GM19397 (cell line): ENCODE measurements at regions not wholly inside any gene's neighbourhood (a gene's known extent, or its start where the extent isn't known, plus 50 kb on each side); places are given as distances from the start of the nearest gene placed in this dataset.
"Not testable (repeated sequence)": the region's sequence is repeated elsewhere in the genome, so short reads cannot be mapped to it uniquely, and the experiment has no call there.

Experiments used
- ATAC-seq: cut with Tn5 transposase; IDR thresholded peaks from one replicate; pipeline ENCODE4 v1.9.1; 2021; ENCODE audit warnings: mild to moderate bottlenecking, moderate library complexity; ENCODE audit not compliant: unreplicated experiment

DNA sequence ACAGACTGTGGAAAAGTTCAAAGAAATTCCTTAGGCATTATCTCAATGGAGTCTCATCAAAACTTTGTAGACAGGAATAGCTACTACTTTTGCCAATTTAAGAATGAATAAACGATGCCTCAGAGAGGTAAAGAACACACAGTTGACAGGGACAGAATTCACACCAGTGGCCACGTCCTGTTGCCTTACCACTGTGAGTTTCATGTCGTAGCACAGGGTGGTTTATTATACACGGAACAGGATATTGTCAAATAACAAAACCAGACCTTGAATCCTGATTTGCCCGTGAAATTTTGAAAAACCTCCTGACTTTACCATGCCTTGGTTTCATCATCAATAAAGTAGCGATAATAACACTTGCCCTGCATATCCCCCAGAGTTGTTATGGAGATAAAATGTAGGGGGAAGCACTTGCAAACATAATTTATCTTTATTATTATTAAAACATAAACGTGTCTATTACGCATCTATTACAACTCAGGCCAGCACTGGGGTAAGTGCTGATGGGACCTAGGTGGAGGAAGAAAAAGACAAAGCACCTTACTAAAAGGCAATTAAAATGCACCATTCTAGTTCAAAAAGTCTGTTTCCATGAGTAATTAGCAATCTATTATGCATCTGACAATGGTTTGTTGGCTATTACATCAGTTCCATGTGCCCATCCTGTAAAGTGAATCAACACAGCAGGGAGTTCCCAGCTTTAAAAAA lies 408.1 kb upstream of the RUNX1 start:
- ATAC-seq, result no peak

DNA sequence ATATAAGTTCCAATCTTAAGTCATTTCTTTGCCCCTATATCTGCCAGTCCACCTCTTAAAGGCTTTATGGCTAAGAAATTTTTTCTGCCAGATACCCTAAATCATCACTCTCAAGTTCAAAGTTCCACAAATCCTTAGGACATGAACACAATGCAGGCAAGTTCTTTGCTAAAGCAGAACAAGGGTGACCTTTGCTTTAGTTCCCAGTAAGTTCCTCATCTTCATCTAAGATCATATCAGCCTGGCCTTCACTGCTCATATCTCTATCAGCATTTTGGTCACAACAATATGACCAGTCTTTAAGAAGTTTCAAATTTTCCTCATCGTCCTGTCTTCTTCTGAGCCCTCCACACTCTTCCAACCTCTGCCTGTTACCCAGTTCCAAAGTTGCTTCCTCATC lies 402.2 kb upstream of the RUNX1 start:
- no peak for ATAC-seq

DNA sequence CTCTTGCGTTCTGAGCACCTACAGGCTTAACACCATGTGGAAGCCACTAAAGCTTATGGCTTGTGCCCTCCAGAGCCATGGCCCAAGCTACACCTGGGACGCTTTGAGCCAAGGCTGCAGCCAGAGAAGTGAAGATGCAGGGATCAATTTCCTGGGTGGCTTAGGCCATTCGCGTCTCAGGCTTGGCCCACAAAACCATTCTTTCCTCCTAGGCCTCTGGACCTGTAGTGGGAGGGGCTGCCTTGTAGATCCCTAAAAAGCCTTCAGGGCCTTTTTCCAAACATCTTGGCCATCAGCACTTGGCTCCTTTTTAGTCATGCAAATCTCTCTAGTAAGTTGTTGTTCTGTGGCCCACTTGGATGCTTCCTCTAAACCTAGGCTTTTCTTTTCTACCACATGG lies 401.7 kb upstream of the RUNX1 start:
- no peak for ATAC-seq

DNA sequence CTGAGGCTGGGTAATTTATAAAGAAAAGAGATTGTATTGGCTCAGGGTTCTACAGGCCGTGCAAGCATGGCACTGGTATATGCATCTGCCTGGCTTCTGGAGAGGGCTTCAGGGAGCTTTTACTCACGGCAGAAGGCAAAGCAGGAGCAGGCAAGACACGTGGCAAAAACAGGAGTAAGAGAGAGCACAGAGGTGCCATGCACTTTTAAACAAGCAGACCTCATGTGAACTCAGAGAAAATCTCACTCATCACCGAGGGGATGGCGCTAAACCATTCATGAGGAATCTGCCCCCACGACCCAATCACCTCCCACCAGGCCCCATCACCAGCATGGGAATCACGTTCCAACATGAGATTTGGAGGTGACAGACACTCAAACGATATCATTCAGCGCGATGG lies 400.7 kb upstream of the RUNX1 start:
- no peak for ATAC-seq

DNA sequence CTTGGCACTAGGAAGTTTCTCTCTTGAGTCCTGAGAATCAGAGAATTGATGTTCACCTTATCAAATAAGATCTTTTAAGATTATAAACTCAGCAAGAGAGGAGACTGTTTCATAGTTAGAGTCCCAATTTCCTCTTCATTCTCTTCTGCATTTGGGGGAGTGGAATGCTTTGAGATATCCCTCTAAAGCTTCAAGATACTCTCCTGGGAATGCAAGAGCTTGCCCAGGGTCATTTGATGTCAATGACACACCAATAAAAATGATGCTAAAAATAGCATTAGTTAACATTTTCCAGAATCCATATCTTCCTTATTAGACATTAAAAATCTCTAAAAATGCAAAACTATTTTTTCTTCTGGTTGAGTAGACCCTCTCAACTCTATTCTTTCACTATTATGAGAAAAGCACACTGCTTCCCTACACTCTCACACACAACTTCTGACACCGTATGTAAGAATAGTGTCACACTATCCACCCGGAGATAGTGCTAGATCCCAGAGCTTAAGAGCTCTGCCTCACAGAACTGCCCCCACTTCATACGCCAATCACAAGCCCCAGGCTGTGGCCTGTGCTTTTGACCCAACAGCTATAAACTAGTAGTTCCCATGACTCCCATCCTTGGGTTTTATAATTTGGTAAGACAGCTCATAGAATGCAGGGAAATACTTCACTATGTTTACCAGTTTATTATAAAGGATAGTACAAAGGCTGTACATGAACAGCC lies 399.9 kb upstream of the RUNX1 start:
- ATAC-seq, result no peak

DNA sequence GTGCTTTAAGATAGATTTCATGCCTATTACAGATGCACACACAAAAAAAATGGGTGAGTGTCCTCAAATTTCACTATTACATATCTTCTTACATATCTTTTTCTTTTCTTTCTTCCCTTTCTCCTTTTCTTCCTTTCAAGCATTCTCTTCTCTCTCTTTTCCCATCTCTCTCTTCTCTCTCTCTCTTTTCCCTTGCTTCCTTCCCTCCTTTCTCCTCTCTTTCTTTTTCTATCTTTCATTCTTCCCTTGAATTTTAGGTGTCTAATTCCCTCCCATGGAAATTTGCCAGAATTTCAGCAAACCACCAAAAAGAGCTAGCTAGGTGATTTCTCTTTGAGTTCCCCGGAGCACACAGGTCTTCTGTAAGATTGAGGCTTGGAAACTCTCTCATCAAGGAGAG lies 395.3 kb upstream of the RUNX1 start:
- ATAC-seq, result no peak

DNA sequence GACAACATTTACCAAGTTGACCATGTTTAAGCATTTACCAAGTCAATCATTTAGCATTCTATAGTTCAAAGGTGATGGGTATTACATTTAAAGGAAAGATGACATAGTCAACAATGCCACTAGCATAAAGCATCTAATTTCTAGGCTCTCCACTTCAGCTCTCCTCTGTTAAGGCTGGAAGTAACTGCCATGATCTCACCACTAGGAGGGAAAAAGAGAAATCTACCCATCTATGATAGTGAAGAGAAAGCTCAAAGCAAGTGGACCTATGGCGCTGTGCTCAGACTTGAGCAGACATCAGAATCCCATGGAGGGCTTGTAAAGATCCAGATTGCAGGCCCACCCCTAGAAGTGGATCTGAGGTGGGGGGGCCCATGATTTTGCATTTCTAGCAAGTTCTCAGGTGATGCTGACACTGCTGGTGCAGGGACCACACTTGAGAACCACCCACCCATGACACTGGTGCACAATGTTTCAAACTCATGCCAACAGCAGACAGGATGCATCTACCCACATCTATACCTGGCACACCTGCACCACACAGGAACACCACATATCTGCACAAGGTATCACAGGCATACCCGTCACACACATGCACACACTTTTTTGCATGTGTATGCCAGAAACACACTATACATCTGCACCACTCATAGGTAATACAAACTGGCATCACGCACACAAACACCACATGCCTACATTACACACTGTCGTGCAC lies 392.9 kb upstream of the RUNX1 start:
- no peak for ATAC-seq

DNA sequence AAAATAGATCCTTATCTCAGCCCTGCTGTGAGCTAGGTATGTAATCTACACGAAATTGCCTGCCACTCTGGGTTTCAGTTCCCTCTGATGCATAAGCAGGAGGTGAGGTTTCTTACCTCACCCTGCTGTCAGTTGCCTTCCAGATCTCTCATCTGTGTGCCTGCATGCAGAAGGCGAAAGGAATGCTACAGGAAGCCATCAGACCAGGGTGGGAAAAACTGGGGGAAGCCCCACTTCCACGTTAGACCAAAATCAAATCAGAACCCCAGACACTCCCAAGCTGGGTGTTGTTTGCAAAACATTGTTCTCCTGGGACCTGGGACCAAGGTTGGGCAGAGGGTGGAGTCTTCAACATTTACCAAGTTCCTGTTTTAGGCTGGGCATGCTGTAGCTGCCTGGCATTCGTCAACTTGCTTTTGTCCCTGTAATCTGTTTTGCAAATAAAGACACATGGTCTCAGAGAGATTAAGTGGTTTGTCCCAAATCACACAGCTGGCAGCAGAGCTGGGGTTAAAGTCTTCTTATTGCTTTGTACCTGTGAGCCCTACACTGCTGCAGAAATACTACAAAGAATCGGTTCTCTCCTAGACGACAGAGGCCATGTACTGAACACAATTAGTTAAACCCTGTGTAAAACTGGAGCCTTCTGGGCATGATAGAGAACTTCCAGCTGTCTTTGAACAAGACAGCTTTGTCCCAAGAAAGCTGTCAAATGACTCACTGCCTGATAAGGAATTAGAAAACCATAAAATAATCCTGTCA lies 389.7 kb upstream of the RUNX1 start:
- no peak for ATAC-seq

DNA sequence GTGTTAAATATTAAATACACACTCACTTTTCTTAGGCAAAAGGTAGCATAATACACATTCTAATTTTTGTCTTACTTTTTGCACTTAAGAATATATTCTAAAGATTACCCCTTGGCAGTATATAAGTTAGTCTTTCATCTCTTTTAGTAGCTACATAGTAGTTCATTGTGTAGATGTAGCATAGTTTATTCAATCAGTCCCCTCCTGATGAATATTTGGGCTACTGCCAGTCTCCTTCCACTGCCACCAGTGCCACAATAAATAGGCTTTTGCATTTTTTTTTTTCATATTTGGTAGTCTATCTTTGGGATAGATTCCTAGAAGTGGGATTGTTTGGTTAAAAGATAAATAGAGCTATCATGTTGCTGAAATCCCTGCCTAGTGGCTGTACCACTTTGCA lies 388.8 kb upstream of the RUNX1 start:
- no peak for ATAC-seq

DNA sequence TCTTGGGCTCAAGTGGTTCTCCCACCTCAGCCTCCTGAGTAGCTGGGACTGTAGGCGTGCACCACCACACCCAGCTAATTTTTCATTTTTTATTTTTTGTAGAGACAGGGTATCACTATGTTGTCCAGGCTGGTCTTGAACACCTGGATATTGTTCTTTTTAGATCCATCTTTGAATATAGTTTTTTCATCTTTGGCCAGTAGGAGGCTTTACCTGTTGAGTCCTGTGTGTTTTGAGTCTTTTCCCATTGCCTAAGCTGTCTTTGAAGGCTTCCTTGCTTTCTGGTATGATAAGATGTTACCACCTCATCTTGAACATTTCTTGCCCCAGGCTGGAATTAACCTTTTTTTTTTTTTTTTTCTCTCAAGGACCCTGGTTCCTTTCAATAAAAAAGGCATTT lies 387.8 kb upstream of the RUNX1 start:
- ATAC-seq, result no peak

DNA sequence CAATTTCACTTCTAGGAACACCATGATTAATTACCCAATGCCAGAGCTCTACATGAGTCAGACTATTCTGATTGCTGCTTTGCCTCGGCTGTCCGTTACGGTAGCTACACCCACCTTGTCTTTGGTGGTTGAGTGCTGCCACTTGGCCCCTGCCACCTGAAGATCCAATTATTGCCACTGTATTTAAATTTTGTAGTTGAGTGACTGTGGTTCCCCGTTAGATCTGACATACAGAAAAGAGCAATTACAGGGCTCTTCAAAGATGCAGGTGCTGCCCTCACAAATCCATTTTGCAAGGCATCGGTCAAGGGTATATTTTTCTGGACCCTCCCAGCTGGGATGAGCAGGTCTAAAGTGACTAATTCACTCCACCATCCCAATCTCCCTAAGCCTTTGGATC lies 383.5 kb upstream of the RUNX1 start:
- ATAC-seq, result not testable (repeated sequence)

DNA sequence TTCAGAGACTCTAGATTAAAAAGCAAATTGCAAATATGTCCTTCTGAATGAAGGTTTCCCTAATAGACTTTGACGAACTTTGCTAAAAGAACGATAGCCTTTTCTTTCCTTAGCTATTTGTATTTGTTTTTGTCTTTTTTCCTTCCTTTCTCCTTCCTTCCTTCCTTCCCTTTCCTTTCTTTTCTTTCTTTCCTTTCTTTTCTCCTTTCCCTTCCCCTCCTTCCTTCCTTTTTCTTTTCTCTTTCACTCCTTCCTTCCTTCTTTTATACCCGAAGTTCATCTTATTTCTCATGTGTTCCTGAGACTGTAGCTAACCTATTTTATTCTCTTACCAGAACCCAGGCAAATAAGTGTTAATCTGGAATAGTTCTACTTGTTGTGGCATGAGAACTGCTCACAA lies 381.2 kb upstream of the RUNX1 start:
- ATAC-seq, result no peak

DNA sequence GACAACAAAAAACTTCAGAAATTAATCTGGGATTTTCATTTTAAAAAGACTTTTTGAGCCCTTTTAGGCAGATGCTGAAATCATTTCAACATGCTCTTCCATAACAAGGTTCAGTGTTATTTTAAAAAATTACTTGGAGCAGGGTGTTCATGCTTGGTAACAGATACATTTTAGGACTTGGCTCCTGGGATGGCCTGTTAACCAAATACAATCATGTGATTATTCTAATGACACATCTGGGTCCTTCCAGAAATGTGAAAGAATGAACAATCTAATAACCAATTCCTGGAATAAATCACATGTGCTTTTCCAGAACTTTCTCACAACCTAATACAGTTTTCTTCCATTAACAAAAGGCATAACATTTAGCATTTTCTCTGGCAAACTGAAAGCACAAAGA lies 379.8 kb upstream of the RUNX1 start:
- ATAC-seq, result no peak

DNA sequence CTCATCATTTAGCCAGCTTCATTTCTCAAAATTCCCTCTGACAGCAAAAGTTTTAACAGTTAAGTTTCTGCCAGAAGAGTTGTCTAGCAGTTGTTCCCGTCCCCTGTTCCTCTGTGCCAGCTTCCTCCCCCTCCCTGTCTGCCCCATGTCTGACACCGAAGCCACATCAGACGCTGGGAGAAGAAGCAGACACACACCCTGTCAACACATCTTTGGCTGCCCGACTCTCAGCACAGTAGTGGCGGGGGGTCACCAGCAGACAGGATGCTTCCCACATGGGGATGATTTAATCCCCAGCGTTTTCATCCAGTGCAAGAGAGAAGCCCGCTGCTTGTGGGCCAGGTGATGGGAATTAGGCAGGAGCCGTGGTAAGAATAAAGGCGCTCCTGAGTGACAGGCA lies 379.4 kb upstream of the RUNX1 start:
- ATAC-seq, result no peak

DNA sequence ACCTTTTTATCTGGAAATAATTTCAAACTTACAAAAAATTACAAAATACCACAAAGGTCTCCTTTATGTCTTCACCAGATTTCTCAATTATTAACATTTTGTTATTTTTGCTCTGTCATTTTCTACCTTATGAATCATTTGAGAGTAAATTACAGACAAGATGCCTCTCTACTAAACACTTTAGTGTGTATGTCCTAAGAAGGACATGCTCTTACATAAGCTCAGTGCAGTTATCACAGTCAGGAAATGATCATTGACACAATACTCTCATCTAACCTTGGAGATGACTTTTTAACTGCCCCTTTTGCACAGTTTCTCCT lies 378.9 kb upstream of the RUNX1 start:
- ATAC-seq, result no peak

DNA sequence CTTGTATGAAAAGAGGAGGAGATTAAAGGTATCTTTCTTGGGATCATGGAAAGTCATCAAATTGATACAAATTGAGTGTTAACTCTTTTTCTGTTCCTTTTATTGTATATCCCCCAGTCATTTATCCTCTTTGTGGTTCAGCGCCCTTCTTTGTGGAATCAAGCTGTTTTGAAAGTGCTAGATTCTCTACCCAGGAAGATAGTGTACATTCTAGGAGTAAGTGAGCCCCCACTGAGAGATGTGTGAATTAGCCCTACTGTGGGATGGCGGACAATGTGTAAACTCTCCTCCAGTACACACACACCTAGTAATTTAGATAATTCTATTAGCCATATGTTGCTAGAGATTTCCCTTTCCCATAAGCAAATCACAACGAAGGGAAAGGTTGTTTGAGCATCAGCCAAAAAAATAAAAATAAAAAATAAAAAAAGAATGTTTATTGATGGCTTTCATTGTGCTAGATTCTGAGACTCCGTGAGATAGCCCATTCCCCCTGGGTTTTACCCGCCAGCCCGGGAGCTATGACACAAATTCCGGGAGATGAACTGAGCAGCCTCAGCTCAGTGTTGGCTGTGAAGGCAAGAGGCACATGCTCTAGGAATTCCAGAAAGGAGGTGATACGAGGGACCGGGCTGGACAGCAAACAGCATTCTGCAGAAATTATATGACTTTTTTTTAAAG lies 378.4 kb upstream of the RUNX1 start:
- no peak for ATAC-seq

DNA sequence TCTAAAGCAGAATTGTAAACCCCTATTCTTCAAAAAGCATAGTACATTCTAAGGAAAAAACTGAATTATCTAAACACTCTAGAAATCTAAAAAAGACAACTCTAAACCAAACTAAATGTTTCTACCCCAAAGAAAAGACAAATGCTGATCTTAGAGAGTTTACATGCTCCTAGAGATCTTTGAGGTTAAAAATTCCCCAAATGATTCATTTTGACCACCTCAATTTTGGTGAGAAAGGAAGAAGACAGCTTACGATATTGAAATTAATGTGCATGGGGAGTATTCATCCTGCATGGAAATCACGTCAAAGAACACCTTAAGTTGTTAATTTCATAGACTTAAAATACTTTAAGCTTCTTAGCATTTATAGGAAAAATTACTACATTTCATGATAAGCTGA lies 377.8 kb upstream of the RUNX1 start:
- ATAC-seq, result no peak

DNA sequence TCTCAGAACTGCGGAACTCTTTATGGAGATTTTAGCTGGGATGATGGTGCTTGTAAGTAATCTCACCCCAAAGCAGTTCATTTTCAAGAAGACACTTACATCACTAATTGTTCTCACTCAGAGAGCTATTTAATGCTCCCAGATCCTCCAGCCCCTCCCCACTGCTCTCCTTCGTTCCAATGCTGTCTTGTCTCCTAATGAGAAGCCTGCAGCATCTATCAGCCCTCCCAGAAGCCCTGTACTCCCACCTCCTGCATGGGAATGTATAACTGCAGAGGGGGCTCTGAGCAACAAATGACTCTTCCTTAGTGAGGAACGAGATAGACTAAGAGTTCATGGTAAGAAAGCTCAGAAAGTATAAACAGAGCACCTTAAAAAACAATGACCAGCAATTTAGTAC lies 377.4 kb upstream of the RUNX1 start:
- ATAC-seq, result no peak

DNA sequence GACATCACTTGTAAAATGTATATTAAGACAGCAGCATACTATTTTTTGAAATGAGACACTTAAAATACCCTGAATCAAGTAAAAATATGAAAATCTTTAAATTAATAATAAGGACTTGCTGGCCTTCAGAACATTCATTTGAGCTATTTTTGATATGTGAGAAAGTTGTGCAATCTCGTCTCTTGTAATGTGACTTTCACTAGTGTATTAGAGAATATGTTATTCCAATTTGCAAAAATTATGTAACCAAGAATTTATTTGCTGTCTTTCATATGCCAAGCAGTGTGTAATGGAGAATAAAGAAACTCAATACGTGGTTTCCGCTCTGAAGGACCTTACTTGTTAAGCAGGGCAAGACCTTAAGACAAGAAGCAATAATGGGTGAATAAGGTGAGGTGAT lies 375.0 kb upstream of the RUNX1 start:
- no peak for ATAC-seq

DNA sequence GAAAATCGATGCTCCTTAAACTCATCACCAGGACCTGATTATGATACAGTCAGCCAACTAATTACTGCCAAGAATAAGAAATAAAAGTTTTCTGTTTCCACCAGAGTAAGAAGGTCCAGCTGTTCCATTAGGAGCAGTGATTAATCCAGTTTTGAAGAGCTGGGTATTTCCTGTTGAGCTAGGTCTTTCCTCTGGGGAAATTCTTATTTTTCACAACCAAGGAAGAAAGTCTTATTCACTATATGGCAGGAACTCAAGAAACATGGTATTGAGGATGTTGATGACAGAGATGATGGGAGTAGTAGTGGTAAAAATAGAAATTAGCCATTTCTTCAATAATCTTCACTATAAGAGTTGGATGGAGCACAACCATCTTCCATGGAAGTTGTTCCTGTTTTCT lies 374.6 kb upstream of the RUNX1 start:
- no peak for ATAC-seq

DNA sequence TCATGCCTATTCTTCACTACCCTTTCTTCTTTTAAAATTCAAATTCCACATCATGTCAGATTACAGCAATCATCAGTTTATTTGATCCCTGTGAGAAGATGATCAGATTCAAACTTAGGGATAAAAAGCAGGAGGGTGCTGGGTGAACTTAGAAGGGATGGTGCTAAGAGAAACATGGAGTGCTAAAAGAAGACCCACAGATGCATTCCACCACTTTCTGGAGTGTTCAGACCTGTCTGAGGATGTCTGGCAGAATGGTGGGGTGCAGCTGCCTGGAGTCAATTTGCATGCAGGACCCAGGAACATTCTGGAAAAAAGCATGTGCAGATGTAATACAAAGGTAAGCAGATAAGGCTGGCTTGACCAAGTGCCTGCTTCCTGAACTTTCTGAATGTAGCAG lies 372.9 kb upstream of the RUNX1 start:
- no peak for ATAC-seq
